ENCODE measurements at regions not wholly inside any gene's neighbourhood (a gene's known extent, or its start where the extent isn't known, plus 50 kb on each side); places are given as distances from the start of the nearest gene placed in this dataset.

DNA sequence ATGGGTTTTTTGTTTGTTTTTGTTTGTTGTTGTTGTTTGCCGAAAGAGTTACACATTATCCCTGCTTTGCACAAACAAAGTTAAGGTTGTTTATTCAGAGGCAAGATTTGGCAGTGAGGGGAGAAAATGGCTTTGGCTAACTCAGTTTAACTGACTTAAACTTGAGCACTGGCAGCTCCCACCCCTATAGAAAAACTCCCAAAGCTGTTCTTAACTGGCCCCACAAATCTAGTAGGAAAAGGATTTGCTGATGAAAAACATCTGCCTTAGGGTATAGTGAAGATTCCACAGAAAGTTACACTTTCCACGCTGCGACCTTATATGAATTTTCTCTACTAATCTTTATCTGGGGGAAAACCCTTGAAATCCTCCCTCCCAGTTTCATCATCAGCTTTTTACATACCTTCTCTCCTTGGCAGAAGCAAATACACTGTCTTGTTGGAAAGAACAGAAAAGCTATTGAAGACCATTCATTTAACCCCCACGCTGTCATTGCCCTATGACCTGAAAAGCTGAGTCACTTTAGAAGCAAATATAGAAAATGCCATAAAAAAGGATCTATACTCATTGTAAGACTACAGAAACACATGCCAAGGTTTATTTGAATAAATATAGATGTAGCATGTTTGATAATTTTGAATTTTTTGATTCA is 551.7 kb downstream of the NR2F2 start:
- intact Hi-C loops (cut with micrococcal nuclease; ENCODE audit: unreplicated experiment), result no loop called here
- BruUV-seq (replicated peaks), result no TSS peak
- H3K9me2 ChIP-seq (ENCODE audit: insufficient read depth, low read length), result no peaks in the 10 kb centered on the region
- no peak overlapping the region for H3K27ac ChIP-seq (ENCODE audit: low read depth, low read length, poor library complexity, severe bottlenecking)
- H4K20me1 ChIP-seq (ENCODE audit: insufficient read depth, low read length), result no peaks in the 10 kb centered on the region
- TF ChIP-seq, protein P1, sequence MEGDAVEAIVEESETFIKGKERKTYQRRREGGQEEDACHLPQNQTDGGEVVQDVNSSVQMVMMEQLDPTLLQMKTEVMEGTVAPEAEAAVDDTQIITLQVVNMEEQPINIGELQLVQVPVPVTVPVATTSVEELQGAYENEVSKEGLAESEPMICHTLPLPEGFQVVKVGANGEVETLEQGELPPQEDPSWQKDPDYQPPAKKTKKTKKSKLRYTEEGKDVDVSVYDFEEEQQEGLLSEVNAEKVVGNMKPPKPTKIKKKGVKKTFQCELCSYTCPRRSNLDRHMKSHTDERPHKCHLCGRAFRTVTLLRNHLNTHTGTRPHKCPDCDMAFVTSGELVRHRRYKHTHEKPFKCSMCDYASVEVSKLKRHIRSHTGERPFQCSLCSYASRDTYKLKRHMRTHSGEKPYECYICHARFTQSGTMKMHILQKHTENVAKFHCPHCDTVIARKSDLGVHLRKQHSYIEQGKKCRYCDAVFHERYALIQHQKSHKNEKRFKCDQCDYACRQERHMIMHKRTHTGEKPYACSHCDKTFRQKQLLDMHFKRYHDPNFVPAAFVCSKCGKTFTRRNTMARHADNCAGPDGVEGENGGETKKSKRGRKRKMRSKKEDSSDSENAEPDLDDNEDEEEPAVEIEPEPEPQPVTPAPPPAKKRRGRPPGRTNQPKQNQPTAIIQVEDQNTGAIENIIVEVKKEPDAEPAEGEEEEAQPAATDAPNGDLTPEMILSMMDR (conservative IDR thresholded peaks at IDR 0.05; ENCODE audit: low read length), result no peak
- TF ChIP-seq EZH2phosphoT487 (IDR thresholded peaks at IDR 0.05; ENCODE audit: borderline replicate concordance, low read depth, low read length), result no peak
- no peaks in the 10 kb centered on the region for H3K4me1 ChIP-seq (ENCODE audit: insufficient read depth, low read length, poor library complexity, severe bottlenecking)
- H3K9me3 ChIP-seq (ENCODE audit: low read length), result no peaks in the 10 kb centered on the region
- no peaks in the 10 kb centered on the region for H3K36me3 ChIP-seq (ENCODE audit: insufficient read depth, low read length)
- H3K4me2 ChIP-seq (ENCODE audit: low read length), result no peak overlapping the region
- no peaks in the 10 kb centered on the region for H3K79me2 ChIP-seq (ENCODE audit: insufficient read depth, low read depth, low read length)
- no peak overlapping the region for H2AFZ ChIP-seq (ENCODE audit: low read length)
- DNase-seq (ENCODE audit: low spot score), result no peak
- no peak overlapping the region for H3K4me3 ChIP-seq (ENCODE audit: low read depth, low read length, poor library complexity, severe bottlenecking)
- CTCF ChIA-PET (ENCODE audit: unreplicated experiment), result no interaction called here
- POLR2A ChIA-PET, result interaction anchor here (0.6 kb wide), 1 partner anchor 25 kb away, joined by 3 read pairs; no protein-coding TSS in a partner anchor

DNA sequence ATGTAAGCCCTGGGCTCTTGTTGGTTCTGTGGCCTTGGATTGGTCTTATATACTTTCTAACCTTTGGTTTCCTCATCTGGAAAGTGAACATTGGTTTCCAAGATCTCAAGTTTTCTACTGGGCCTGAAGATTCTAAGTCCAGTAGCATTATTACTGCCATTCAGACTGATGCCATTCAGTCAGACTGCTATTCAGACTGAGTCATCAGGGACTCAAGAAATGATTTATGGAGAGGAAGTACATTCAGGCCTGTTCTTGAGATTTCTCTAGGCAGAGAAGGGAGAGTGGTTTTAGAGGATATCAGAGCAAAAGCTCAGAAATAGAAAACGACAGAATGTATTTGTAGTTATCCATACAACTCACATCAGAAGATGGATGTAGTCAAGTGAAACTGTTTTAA is 557.2 kb downstream of the NR2F2 start:
- no peak overlapping the region for H3K27ac ChIP-seq (ENCODE audit: low read depth, low read length, poor library complexity, severe bottlenecking)
- no peak overlapping the region for H3K4me3 ChIP-seq (ENCODE audit: low read depth, low read length, poor library complexity, severe bottlenecking)
- TF ChIP-seq, protein P1 (conservative IDR thresholded peaks at IDR 0.05; ENCODE audit: low read length), result no peak
- TF ChIP-seq EZH2phosphoT487 (IDR thresholded peaks at IDR 0.05; ENCODE audit: borderline replicate concordance, low read depth, low read length), result no peak
- intact Hi-C loops (cut with micrococcal nuclease; ENCODE audit: unreplicated experiment), result no loop called here
- CTCF ChIA-PET (ENCODE audit: unreplicated experiment), result no interaction called here
- H4K20me1 ChIP-seq (ENCODE audit: insufficient read depth, low read length), result no peaks in the 10 kb centered on the region
- H2AFZ ChIP-seq (ENCODE audit: low read length), result no peak overlapping the region
- DNase-seq (ENCODE audit: low spot score), result no peak
- no peaks in the 10 kb centered on the region for H3K36me3 ChIP-seq (ENCODE audit: insufficient read depth, low read length)
- H3K4me1 ChIP-seq (ENCODE audit: insufficient read depth, low read length, poor library complexity, severe bottlenecking), result no peaks in the 10 kb centered on the region
- POLR2A ChIA-PET, result no interaction called here
- no TSS peak for BruUV-seq (replicated peaks)
- no peak overlapping the region for H3K4me2 ChIP-seq (ENCODE audit: low read length)
- no peaks in the 10 kb centered on the region for H3K79me2 ChIP-seq (ENCODE audit: insufficient read depth, low read depth, low read length)
- H3K9me2 ChIP-seq (ENCODE audit: insufficient read depth, low read length), result no peaks in the 10 kb centered on the region
- no peaks in the 10 kb centered on the region for H3K9me3 ChIP-seq (ENCODE audit: low read length)

DNA sequence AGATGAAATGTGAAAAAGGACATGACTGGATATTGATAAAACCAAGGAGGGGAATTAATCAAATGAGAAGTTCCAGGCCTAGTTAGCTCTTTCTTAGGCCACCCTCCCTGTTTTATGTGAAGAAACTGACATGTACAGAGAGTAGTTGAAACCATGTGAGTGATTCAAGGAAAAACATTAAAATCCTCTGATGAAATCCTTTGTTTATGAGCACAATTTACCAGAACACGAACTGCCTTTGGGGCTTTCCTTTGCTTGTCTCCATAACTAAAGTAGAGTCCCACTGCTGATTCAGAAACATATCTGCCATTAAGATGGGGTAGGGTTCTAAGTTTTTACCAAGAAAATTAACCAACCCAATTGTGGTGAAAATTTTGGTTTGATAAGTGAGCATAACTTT is 558.3 kb downstream of the NR2F2 start:
- H3K36me3 ChIP-seq (ENCODE audit: insufficient read depth, low read length), result no peaks in the 10 kb centered on the region
- BruUV-seq (replicated peaks), result no TSS peak
- intact Hi-C loops (cut with micrococcal nuclease; ENCODE audit: unreplicated experiment), result no loop called here
- H3K79me2 ChIP-seq (ENCODE audit: insufficient read depth, low read depth, low read length), result no peaks in the 10 kb centered on the region
- no peaks in the 10 kb centered on the region for H3K4me1 ChIP-seq (ENCODE audit: insufficient read depth, low read length, poor library complexity, severe bottlenecking)
- H3K4me2 ChIP-seq (ENCODE audit: low read length), result no peak overlapping the region
- no peak overlapping the region for H3K27ac ChIP-seq (ENCODE audit: low read depth, low read length, poor library complexity, severe bottlenecking)
- TF ChIP-seq EZH2phosphoT487 (IDR thresholded peaks at IDR 0.05; ENCODE audit: borderline replicate concordance, low read depth, low read length), result no peak
- TF ChIP-seq, protein P1 (conservative IDR thresholded peaks at IDR 0.05; ENCODE audit: low read length), result no peak
- ChIA-PET POLR2A (no interaction called here), CTCF (ENCODE audit: unreplicated experiment) (no interaction called here)
- DNase-seq (ENCODE audit: low spot score), result no peak
- no peak overlapping the region for H2AFZ ChIP-seq (ENCODE audit: low read length)
- H3K9me2 ChIP-seq (ENCODE audit: insufficient read depth, low read length), result no peaks in the 10 kb centered on the region
- H4K20me1 ChIP-seq (ENCODE audit: insufficient read depth, low read length), result no peaks in the 10 kb centered on the region
- H3K4me3 ChIP-seq (ENCODE audit: low read depth, low read length, poor library complexity, severe bottlenecking), result no peak overlapping the region
- no peaks in the 10 kb centered on the region for H3K9me3 ChIP-seq (ENCODE audit: low read length)
